Adrenal gland (tissue), 9 donors: ENCODE measurements at regions not wholly inside any gene's neighbourhood (a gene's known extent, or its start where the extent isn't known, plus 50 kb on each side); places are given as distances from the start of the nearest gene placed in this dataset.
A peak's percentile ranks its signal among the peaks of the same experiment; 100 is the strongest.

Source experiments
- DNase-seq, 7 donors: peaks; one replicate each; pipeline ENCODE4 v3.0.0-alpha.2; 2019 to 2020
- H3K27ac ChIP-seq, 5 donors: fragments of 200-600 bp; sonication (generic) in 4 of 5; 1 replicate in 3 of 5; 2 replicates in 2 of 5; pipeline versions ENCODE4 v1.5.1 to v1.8.0; 2016 to 2020; ENCODE audit warnings: mild to moderate bottlenecking in 1 of 5
- H3K27me3 ChIP-seq: fragments of 200-600 bp; 2 replicates; pipeline ENCODE4 v1.8.0; 2021
- H3K36me3 ChIP-seq, 2 donors: fragments of 200-600 bp; replicated peaks in 1 of 2; 1 replicate in 1 of 2; 2 replicates in 1 of 2; pipeline versions ENCODE4 v1.5.1 to v1.8.0; 2018 to 2022
- H3K4me1 ChIP-seq, 2 donors: fragments of 200-600 bp; replicated peaks in 1 of 2; 1 replicate in 1 of 2; 2 replicates in 1 of 2; pipeline versions ENCODE4 v1.5.1 to v1.8.0; 2018 to 2021
- H3K4me3 ChIP-seq, 4 donors: fragments of 200-600 bp; sonication (generic) in 3 of 4; one replicate each; pipeline ENCODE4 v1.5.1; 2016 to 2018
- H3K9me3 ChIP-seq, 3 donors: fragments of 200-600 bp; sonication (generic) in 1 of 3; replicated peaks in 1 of 3; 1 replicate in 2 of 3; 2 replicates in 1 of 3; pipeline versions ENCODE4 v1.5.1 to v1.8.0; 2016 to 2021
- POLR2A ChIP-seq, 2 donors: fragments of 450-650 bp; IDR thresholded peaks; one replicate each; pipeline ENCODE4 v1.6.1; 2017; ENCODE audit warnings: antibody characterized with exemption in 2 of 2, mild to moderate bottlenecking in 2 of 2, moderate library complexity in 1 of 2
- WGBS, 4 donors: extraction: QIAGEN DNeasy Blood & Tissue Kit in 2 of 4; methylation state at CpG; one replicate each; pipeline versions ENCODE4 v1.1.5 to v1.1.7; 2013 to 2017; 5-methylcytosine and 5-hydroxymethylcytosine counted together
- intact Hi-C, 2 donors: fragments of 100-400 bp; cut with DNase I; formaldehyde crosslinking; loops; one replicate each; pipeline versions ENCODE4 v1.14.1 to v1.15.0; 2022 to 2023
- TF ChIP-seq, protein P1 (sequence below), 6 experiments: fragments of 450-650 bp in 4 of 6; fragments of 200-600 bp in 2 of 6; sonication (generic) in 1 of 6; IDR thresholded peaks; 1 replicate in 5 of 6; 2 replicates in 1 of 6; pipeline versions ENCODE4 v1.5.1 to v1.8.0; 2016 to 2021; ENCODE audit warnings: antibody characterized with exemption in 6 of 6, mild to moderate bottlenecking in 2 of 6, moderate library complexity in 1 of 6
- donor health status: healthy with polysubstance abuse.
- donor health status: Bipolar disorder and iron deficiency.
- donor health status: DM: yes; HTN: yes; CAD: no.
- donor health status: DM: no; HTN: no; CAD: no.
- donor health status: DM: no; HTN: no; CAD: no.

DNA sequence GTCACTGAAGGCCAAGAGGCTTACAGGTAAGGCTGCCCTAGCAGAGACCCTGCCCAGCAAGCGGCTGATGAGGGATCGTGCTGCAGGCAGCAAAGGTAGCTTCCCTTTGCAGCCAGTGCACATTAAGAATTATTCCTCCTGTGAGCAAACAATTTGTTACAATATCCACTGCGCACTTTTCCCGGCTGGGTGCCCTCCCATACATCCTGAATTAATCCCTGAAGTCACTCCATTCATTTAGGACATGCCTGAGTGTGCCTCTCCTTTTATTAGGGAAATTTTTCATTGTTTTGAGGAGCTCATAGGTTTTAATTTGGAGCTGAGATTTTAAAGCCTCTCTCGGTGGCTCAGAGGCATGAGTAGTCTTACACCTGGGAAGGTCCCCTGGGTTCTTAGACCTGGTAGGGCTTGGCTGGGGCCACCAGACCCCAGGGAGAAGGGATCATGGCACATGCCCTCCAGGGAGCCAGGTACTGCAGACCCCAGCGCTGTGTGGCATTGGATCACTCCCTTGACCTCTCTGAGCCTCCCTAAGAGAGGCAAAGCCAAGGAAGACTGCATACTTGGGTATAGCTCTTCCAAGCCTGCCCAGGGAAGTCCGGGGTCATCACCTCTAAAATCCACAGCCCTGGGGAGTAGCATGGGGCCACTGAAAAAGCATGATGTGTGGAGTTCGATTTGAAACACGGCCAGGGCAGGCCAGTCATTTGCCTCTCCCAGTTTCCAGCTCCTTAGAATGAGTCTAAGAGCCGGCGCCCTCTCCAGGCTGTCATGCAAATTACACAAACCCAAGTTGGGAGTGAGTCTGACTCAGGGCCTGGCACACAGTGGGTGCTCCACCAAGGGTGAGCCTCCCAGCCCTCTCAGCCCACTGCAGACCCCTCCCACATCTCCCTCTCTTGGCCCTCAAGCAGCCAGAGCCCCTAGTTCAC, 151.9 kb upstream of the LINGO1 start:
- Histone ChIP-seq H3K36me3 (no peaks in the 10 kb centered on the region), H3K4me3 (no peak overlapping the region), H3K27me3 (no peaks in the 10 kb centered on the region), H3K4me1 (no peaks in the 10 kb centered on the region), H3K9me3 (no peaks in the 10 kb centered on the region), H3K27ac (no peak overlapping the region)
- DNase-seq, result peak in 4 of 7 donors; percentile 16 to 54 (median 22)
- 68 to 84% (median 73%) methylated on average over 7 to 11 of the region's 11 CpGs for WGBS, 4 donors
- intact Hi-C loops, result no loop called here
- TF ChIP-seq, protein P1, sequence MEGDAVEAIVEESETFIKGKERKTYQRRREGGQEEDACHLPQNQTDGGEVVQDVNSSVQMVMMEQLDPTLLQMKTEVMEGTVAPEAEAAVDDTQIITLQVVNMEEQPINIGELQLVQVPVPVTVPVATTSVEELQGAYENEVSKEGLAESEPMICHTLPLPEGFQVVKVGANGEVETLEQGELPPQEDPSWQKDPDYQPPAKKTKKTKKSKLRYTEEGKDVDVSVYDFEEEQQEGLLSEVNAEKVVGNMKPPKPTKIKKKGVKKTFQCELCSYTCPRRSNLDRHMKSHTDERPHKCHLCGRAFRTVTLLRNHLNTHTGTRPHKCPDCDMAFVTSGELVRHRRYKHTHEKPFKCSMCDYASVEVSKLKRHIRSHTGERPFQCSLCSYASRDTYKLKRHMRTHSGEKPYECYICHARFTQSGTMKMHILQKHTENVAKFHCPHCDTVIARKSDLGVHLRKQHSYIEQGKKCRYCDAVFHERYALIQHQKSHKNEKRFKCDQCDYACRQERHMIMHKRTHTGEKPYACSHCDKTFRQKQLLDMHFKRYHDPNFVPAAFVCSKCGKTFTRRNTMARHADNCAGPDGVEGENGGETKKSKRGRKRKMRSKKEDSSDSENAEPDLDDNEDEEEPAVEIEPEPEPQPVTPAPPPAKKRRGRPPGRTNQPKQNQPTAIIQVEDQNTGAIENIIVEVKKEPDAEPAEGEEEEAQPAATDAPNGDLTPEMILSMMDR (IDR thresholded peaks at IDR 0.05), result peak in 1 of 6 experiments; percentile 7
- TF ChIP-seq POLR2A (IDR thresholded peaks at IDR 0.05), result no peak

DNA sequence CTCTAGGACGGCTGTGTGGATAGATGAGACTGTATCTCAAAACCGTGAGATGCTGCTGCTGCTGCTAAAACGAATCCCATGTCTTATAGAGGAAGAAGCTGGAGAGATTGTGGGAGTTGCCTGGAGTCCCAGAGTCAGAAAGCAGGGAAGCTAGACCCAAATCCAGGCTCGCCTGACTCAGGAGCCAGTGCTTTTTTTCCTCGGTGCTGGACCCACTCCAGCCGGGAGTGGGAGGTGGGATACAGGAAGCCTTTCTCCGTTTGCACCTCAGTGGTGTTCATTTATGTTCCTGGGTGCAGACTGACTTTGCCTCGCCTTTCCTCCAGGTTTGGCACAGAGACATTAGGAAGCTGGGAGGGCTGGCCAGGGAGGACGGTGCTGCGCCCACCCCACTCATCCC, 150.9 kb upstream of the LINGO1 start:
- no peak for DNase-seq
- no peak for TF ChIP-seq POLR2A (IDR thresholded peaks at IDR 0.05)
- TF ChIP-seq, protein P1 (IDR thresholded peaks at IDR 0.05), result no peak
- Histone ChIP-seq H3K36me3 (no peaks in the 10 kb centered on the region), H3K27me3 (no peaks in the 10 kb centered on the region), H3K27ac (no peak overlapping the region), H3K4me1 (no peaks in the 10 kb centered on the region), H3K9me3 (no peaks in the 10 kb centered on the region), H3K4me3 (no peak overlapping the region)
- WGBS, 4 donors, result 51 to 59% (median 57%) methylated on average over 6 to 10 of the region's 10 CpGs
- intact Hi-C loops, result no loop called here

DNA sequence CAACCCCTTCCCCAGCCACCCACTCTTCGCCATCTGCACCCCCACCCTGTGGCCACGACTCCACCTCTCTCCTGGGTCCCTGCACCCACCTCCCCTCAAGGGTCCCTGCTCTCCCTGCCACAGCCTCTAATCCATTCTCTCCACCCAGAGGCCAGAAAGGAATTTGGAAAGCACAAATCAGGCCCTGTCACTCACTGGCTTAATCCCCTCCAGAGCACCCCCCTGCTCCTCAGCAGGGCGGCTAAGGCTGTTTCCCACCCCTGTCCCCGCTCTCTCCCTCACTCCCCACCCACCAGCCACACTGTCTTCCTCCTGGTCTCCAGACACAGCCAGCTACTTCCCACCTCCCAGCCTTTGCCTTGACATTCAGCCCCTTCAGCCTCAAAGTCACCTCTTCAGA, 150.0 kb upstream of the LINGO1 start:
- Histone ChIP-seq H3K36me3 (no peaks in the 10 kb centered on the region), H3K27ac (no peak overlapping the region), H3K4me3 (no peak overlapping the region), H3K4me1 (no peaks in the 10 kb centered on the region), H3K9me3 (no peaks in the 10 kb centered on the region), H3K27me3 (no peaks in the 10 kb centered on the region)
- TF ChIP-seq, protein P1 (IDR thresholded peaks at IDR 0.05), result no peak
- no peak for TF ChIP-seq POLR2A (IDR thresholded peaks at IDR 0.05)
- WGBS, 4 donors, result 87 to 93% (median 89%) methylated on average over 4 of the region's 4 CpGs
- intact Hi-C loops, result no loop called here
- no peak for DNase-seq

DNA sequence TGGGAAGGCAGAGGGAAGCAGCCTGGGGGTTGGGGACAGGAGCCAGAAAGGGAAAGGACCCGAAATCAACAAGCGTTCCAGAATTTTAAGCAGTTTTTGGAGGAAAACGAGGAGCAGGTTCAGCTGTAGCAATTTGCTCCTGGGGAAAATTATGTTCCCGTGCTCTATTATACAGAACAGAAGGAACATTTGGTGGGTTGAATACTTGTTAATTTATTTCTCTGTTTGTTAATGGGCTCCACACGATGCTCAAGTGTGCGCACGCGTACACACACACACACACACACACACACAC, 149.2 kb upstream of the LINGO1 start:
- WGBS, 4 donors, result 79 to 85% (median 83%) methylated on average over 8 of the region's 8 CpGs
- Histone ChIP-seq H3K36me3 (no peaks in the 10 kb centered on the region), H3K27me3 (no peaks in the 10 kb centered on the region), H3K4me3 (no peak overlapping the region), H3K27ac (no peak overlapping the region), H3K4me1 (no peaks in the 10 kb centered on the region), H3K9me3 (no peaks in the 10 kb centered on the region)
- TF ChIP-seq, protein P1 (IDR thresholded peaks at IDR 0.05), result no peak
- TF ChIP-seq POLR2A (IDR thresholded peaks at IDR 0.05), result no peak
- no peak for DNase-seq
- intact Hi-C loops, result no loop called here
